Gastroesophageal sphincter (tissue), 3 donors: ENCODE measurements at regions not wholly inside any gene's neighbourhood (a gene's known extent, or its start where the extent isn't known, plus 50 kb on each side); places are given as distances from the start of the nearest gene placed in this dataset.

Source experiments
- CTCF ChIP-seq, 4 experiments: fragments of 200-600 bp in 2 of 4; fragments of 450-650 bp in 2 of 4; sonication (generic) in 1 of 4; IDR thresholded peaks; one replicate each; pipeline ENCODE4 v1.5.1; 2017 to 2019; ENCODE audit warnings: antibody characterized with exemption in 4 of 4, mild to moderate bottlenecking in 2 of 4, moderate library complexity in 2 of 4
- POLR2A ChIP-seq, 2 donors: fragments of 450-650 bp; IDR thresholded peaks; one replicate each; pipeline ENCODE4 v1.6.1; 2017; ENCODE audit warnings: antibody characterized with exemption in 2 of 2, mild to moderate bottlenecking in 2 of 2, moderate library complexity in 1 of 2
- POLR2AphosphoS5 ChIP-seq: sonication (generic); formaldehyde crosslinking; IDR thresholded peaks from one replicate; pipeline ENCODE4 v1.6.1; 2017; ENCODE audit warnings: antibody characterized with exemption

- TF ChIP-seq POLR2A (IDR thresholded peaks at IDR 0.05): no peak
- no peak for TF ChIP-seq CTCF (IDR thresholded peaks at IDR 0.05)
- TF ChIP-seq POLR2AphosphoS5: no peak
Observed at GRCh38 chr2:12277241-12278034, 439.3 kb upstream of the TRIB2 start.
